OCI-LY1 (cell line): ENCODE measurements at regions not wholly inside any gene's neighbourhood (a gene's known extent, or its start where the extent isn't known, plus 50 kb on each side); places are given as distances from the start of the nearest gene placed in this dataset.

ENCODE experiments used
- H2AFZ ChIP-seq: fragments of 200-600 bp; sonication (generic), shearing (Covaris generic); 2 replicates; pipeline ENCODE4 v1.6.0; 2014; ENCODE audit warnings: antibody characterized with exemption, mild to moderate bottlenecking, low read length
- H3F3A ChIP-seq: fragments of 200-600 bp; sonication (generic), shearing (Covaris generic); 2 replicates; pipeline ENCODE4 v1.6.0; 2014; ENCODE audit warnings: mild to moderate bottlenecking, antibody characterized with exemption, low read length, moderate library complexity; ENCODE audit not compliant: insufficient read depth
- H3K27ac ChIP-seq: fragments of 200-600 bp; sonication (generic); 2 replicates; pipeline ENCODE4 v1.5.1; 2014; ENCODE audit warnings: low read length, mixed run types, mild to moderate bottlenecking, low read depth; ENCODE audit not compliant: poor library complexity, severe bottlenecking
- H3K27me3 ChIP-seq: fragments of 200-600 bp; sonication (generic); 2 replicates; pipeline ENCODE4 v1.6.0; 2014; ENCODE audit warnings: antibody characterized with exemption, mild to moderate bottlenecking, low read length, moderate library complexity; ENCODE audit not compliant: insufficient read depth
- H3K36me3 ChIP-seq: fragments of 200-600 bp; sonication (generic); 2 replicates; pipeline ENCODE4 v1.6.1; 2014; ENCODE audit warnings: mild to moderate bottlenecking, antibody characterized with exemption, low read length, moderate library complexity, mixed read lengths; ENCODE audit not compliant: insufficient read depth
- H3K4me1 ChIP-seq: fragments of 200-600 bp; sonication (generic); 2 replicates; pipeline ENCODE4 v1.5.1; 2014; ENCODE audit warnings: mild to moderate bottlenecking, low read length, moderate library complexity; ENCODE audit not compliant: insufficient read depth, severe bottlenecking
- H3K4me2 ChIP-seq: fragments of 200-600 bp; sonication (generic), shearing (Covaris generic); 2 replicates; pipeline ENCODE4 v1.6.1; 2014; ENCODE audit warnings: low read length
- H3K4me3 ChIP-seq: fragments of 200-600 bp; sonication (generic); 2 replicates; pipeline ENCODE4 v1.5.1; 2014; ENCODE audit warnings: low read length, low read depth, mild to moderate bottlenecking, mixed read lengths; ENCODE audit not compliant: poor library complexity, severe bottlenecking
- H3K79me2 ChIP-seq: fragments of 200-600 bp; shearing (Covaris generic); 2 replicates; pipeline ENCODE4 v1.6.1; 2016; ENCODE audit warnings: mixed run types, low read length, mixed read lengths; ENCODE audit not compliant: insufficient read depth
- H3K9ac ChIP-seq: fragments of 200-600 bp; sonication (generic), shearing (Covaris generic); 2 replicates; pipeline ENCODE4 v1.6.1; 2014; ENCODE audit warnings: mild to moderate bottlenecking, low read length, mixed read lengths
- H3K9me2 ChIP-seq: fragments of 200-600 bp; sonication (generic), shearing (Covaris generic); 2 replicates; pipeline ENCODE4 v1.6.1; 2014; ENCODE audit warnings: low read depth, mild to moderate bottlenecking, low read length, mixed read lengths
- H3K9me3 ChIP-seq: fragments of 200-600 bp; shearing (Covaris generic); 2 replicates; pipeline ENCODE4 v1.6.1; 2014; ENCODE audit warnings: low read length, mixed read lengths
- H4K20me1 ChIP-seq: fragments of 200-600 bp; sonication (generic), shearing (Covaris generic); 2 replicates; pipeline ENCODE4 v1.6.0; 2016; ENCODE audit warnings: mild to moderate bottlenecking, low read length; ENCODE audit not compliant: insufficient read depth
- CTCF ChIP-seq: fragments of 200-600 bp; sonication (generic), shearing (Covaris generic); IDR thresholded peaks from 2 replicates; pipeline ENCODE4 v1.5.1; 2017; ENCODE audit warnings: mild to moderate bottlenecking, antibody characterized with exemption, low read length, moderate library complexity, mixed read lengths
- EZH2 ChIP-seq: fragments of 200-600 bp; sonication (generic), shearing (Covaris generic); IDR thresholded peaks from 2 replicates; pipeline ENCODE4 v1.8.0; 2017; ENCODE audit warnings: borderline replicate concordance, mixed run types, mild to moderate bottlenecking, antibody characterized with exemption, low read length, moderate library complexity, mixed read lengths

GRCh38 chr15:93645594-93645993, 556.6 kb upstream of the RGMA start:
- Histone ChIP-seq H3K9me3 (no peaks in the 10 kb centered on the region), H3K79me2 (no peaks in the 10 kb centered on the region), H3K27me3 (no peaks in the 10 kb centered on the region), H3K9me2 (no peaks in the 10 kb centered on the region), H3K4me1 (no peaks in the 10 kb centered on the region), H2AFZ (no peak overlapping the region), H3K9ac (no peak overlapping the region), H3F3A (no peaks in the 10 kb centered on the region), H3K27ac (no peak overlapping the region), H3K4me2 (no peak overlapping the region), H4K20me1 (no peaks in the 10 kb centered on the region), H3K36me3 (no peaks in the 10 kb centered on the region), H3K4me3 (no peak overlapping the region)
- no peak for TF ChIP-seq EZH2
- no peak for TF ChIP-seq CTCF

DNA sequence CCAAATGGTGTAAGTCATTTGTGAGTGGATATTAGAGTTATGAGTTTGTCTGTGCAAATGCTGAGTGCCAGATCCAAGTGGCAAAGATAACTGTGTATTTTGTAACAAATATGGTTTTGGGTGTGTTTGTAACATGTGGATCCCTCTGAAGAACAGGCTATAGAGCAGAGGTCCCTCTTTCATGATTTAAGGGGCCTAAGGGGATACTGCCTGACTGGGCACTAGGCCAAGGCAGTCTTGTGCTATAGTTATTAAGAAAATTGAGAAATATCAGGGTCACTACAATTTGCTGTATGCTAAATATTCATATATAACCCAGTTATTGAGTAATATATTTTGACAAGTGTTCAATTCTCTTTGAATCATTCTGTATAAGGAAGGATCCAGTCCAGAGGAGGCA, 555.6 kb upstream of the RGMA start:
- no peaks in the 10 kb centered on the region for H3K79me2 ChIP-seq
- no peaks in the 10 kb centered on the region for H3K36me3 ChIP-seq
- no peaks in the 10 kb centered on the region for H3K4me1 ChIP-seq
- no peaks in the 10 kb centered on the region for H3K9me3 ChIP-seq
- no peaks in the 10 kb centered on the region for H4K20me1 ChIP-seq
- H2AFZ ChIP-seq, result no peak overlapping the region
- H3K9me2 ChIP-seq, result no peaks in the 10 kb centered on the region
- H3K27ac ChIP-seq, result no peak overlapping the region
- H3K4me2 ChIP-seq, result no peak overlapping the region
- no peaks in the 10 kb centered on the region for H3K27me3 ChIP-seq
- H3K4me3 ChIP-seq, result no peak overlapping the region
- TF ChIP-seq EZH2, result no peak
- no peak for TF ChIP-seq CTCF
- H3F3A ChIP-seq, result no peaks in the 10 kb centered on the region
- no peak overlapping the region for H3K9ac ChIP-seq

GRCh38 chr15:93640411-93640962, 551.5 kb upstream of the RGMA start:
- H2AFZ ChIP-seq, result no peak overlapping the region
- H3K4me2 ChIP-seq, result no peak overlapping the region
- no peaks in the 10 kb centered on the region for H3K36me3 ChIP-seq
- no peaks in the 10 kb centered on the region for H3K9me3 ChIP-seq
- no peaks in the 10 kb centered on the region for H3F3A ChIP-seq
- H3K27me3 ChIP-seq, result no peaks in the 10 kb centered on the region
- H4K20me1 ChIP-seq, result no peaks in the 10 kb centered on the region
- H3K4me1 ChIP-seq, result no peaks in the 10 kb centered on the region
- H3K4me3 ChIP-seq, result no peak overlapping the region
- no peaks in the 10 kb centered on the region for H3K9me2 ChIP-seq
- H3K9ac ChIP-seq, result no peak overlapping the region
- no peaks in the 10 kb centered on the region for H3K79me2 ChIP-seq
- no peak for TF ChIP-seq CTCF
- TF ChIP-seq EZH2, result no peak
- H3K27ac ChIP-seq, result no peak overlapping the region
